Endothelial cell of umbilical vein (primary cell): ENCODE measurements at regions not wholly inside any gene's neighbourhood (a gene's known extent, or its start where the extent isn't known, plus 50 kb on each side); places are given as distances from the start of the nearest gene placed in this dataset.

Experiments used
- BruUV-seq: library from RNA; stranded (reverse); fragments of 400-500 nt; replicated peaks from 2 replicates; lab custom pipeline; 2021; lab: Mats Ljungman, UMichigan
- CTCF ChIA-PET: fragments of 300-600, 350-600 bp; sonication (Branson Sonifier 250); formaldehyde crosslinking; loops from one replicate; lab custom pipeline; 2021; ENCODE audit warnings: antibody characterized with exemption, inconsistent platforms; lab: Charles Lee
- POLR2A ChIA-PET: fragments of 300-600, 350-600 bp; sonication (Branson Sonifier 250); formaldehyde crosslinking; loops from one replicate; lab custom pipeline; 2021; ENCODE audit warnings: antibody characterized with exemption, inconsistent platforms; lab: Charles Lee
- DNase-seq: peaks from one replicate; pipeline ENCODE4 v3.0.0-alpha.2; 2011; ENCODE audit warnings: low read depth, low spot score
- FAIRE-seq: peaks from 2 replicates; lab custom pipeline; 2011; peaks lifted over from hg19 to GRCh38; lab: Jason Lieb, UNC
- H2AFZ ChIP-seq: 2 replicates; pipeline ENCODE4 v1.6.0; 2012; ENCODE audit warnings: low read depth, low read length, control low read depth, inconsistent platforms
- H3K27ac ChIP-seq: 2 replicates; pipeline ENCODE4 v1.5.1; 2011; ENCODE audit warnings: low read depth, mild to moderate bottlenecking, control low read depth, low read length, moderate library complexity; ENCODE audit not compliant: insufficient read depth
- H3K27me3 ChIP-seq, 2 experiments: 2 replicates each; pipeline versions ENCODE4 v1.6.0 to v1.6.1; 2011; ENCODE audit warnings: low read length in 2 of 2, mixed read lengths in 1 of 2; ENCODE audit not compliant: control insufficient read depth in 2 of 2, insufficient read depth in 2 of 2
- H3K36me3 ChIP-seq, 2 experiments: 2 replicates in 1 of 2; 3 replicates in 1 of 2; pipeline ENCODE4 v1.5.1; 2011; ENCODE audit warnings: low read length in 2 of 2, mild to moderate bottlenecking in 1 of 2, moderate library complexity in 1 of 2; ENCODE audit not compliant: control insufficient read depth in 2 of 2, insufficient read depth in 2 of 2; ENCODE audit errors: extremely low read depth in 1 of 2
- H3K4me1 ChIP-seq: 3 replicates; pipeline ENCODE4 v1.5.1; 2011; ENCODE audit warnings: mild to moderate bottlenecking, low read length; ENCODE audit not compliant: control insufficient read depth, insufficient read depth; ENCODE audit errors: extremely low read depth
- H3K4me2 ChIP-seq: 2 replicates; pipeline ENCODE4 v1.6.1; 2011; ENCODE audit warnings: low read length, control low read depth, mixed read lengths; ENCODE audit not compliant: insufficient read depth
- H3K4me3 ChIP-seq, 3 experiments: fragments of 200-600 bp in 1 of 3; sonication (generic), shearing (Covaris generic) in 1 of 3; replicated peaks in 1 of 3; 2 replicates each; pipeline ENCODE4 v1.5.1; 2011 to 2016; ENCODE audit warnings: control low read depth in 3 of 3, low read length in 3 of 3, mild to moderate bottlenecking in 2 of 3, inconsistent platforms in 1 of 3, low read depth in 1 of 3, moderate library complexity in 1 of 3; ENCODE audit not compliant: insufficient read depth in 1 of 3
- H3K79me2 ChIP-seq: 2 replicates; pipeline ENCODE4 v1.6.0; 2012; ENCODE audit warnings: low read length, inconsistent platforms; ENCODE audit not compliant: control insufficient read depth, insufficient read depth
- H3K9ac ChIP-seq: replicated peaks from 2 replicates; pipeline ENCODE3; 2011; ENCODE audit warnings: low read length, control low read depth; ENCODE audit not compliant: insufficient read depth; ENCODE audit errors: extremely low read depth
- H3K9me1 ChIP-seq: replicated peaks from 3 replicates; pipeline ENCODE4 v1.6.0; 2011; ENCODE audit warnings: mild to moderate bottlenecking, low read length; ENCODE audit not compliant: control insufficient read depth, insufficient read depth; ENCODE audit errors: extremely low read depth
- H3K9me3 ChIP-seq: replicated peaks from 2 replicates; pipeline ENCODE4 v1.5.1; 2012; ENCODE audit warnings: low read length, inconsistent platforms; ENCODE audit not compliant: control insufficient read depth, insufficient read depth
- H4K20me1 ChIP-seq: replicated peaks from 2 replicates; pipeline ENCODE3; 2011; ENCODE audit warnings: mild to moderate bottlenecking, low read length; ENCODE audit not compliant: control insufficient read depth, insufficient read depth; ENCODE audit errors: extremely low read depth
- EZH2 ChIP-seq: IDR thresholded peaks from 2 replicates; pipeline ENCODE4 v1.6.1; 2012; ENCODE audit warnings: borderline replicate concordance, low read depth, mild to moderate bottlenecking, moderate library complexity, low read length, inconsistent platforms; ENCODE audit not compliant: severe bottlenecking
- FOS ChIP-seq: IDR thresholded peaks from 2 replicates; pipeline ENCODE4 v1.6.1; 2011; ENCODE audit warnings: mild to moderate bottlenecking, low read length, moderate library complexity, borderline replicate concordance; ENCODE audit not compliant: insufficient read depth
- GATA2 ChIP-seq: IDR thresholded peaks from 2 replicates; pipeline ENCODE4 v1.7.0; 2011; ENCODE audit warnings: low read depth, mild to moderate bottlenecking, moderate library complexity, mixed read lengths, low read length; ENCODE audit not compliant: insufficient read length, insufficient read depth
- MYC ChIP-seq: IDR thresholded peaks from one replicate; pipeline ENCODE4 v1.6.1; 2011; ENCODE audit warnings: mild to moderate bottlenecking, low read depth, low read length
- POLR2A ChIP-seq: IDR thresholded peaks from 2 replicates; pipeline ENCODE4 v1.6.1; 2012; ENCODE audit warnings: low read depth, mild to moderate bottlenecking, control low read depth, low read length
- POLR2AphosphoS5 ChIP-seq: IDR thresholded peaks from 2 replicates; pipeline ENCODE4 v1.6.1; 2012; ENCODE audit warnings: low read depth, mild to moderate bottlenecking, control low read depth, low read length, moderate library complexity; ENCODE audit not compliant: insufficient read depth
- dilution Hi-C: fragments of 300-500 bp; cut with MboI; formaldehyde crosslinking; loops from one replicate; pipeline ENCODE4 v1.15.0; 2019; ENCODE audit warnings: low sequenced_read_pairs; ENCODE audit not compliant: extremely low pct_ligation_motif_present
- intact Hi-C: fragments of 100-400 bp; cut with micrococcal nuclease; formaldehyde crosslinking; loops from one replicate; pipeline ENCODE4 v1.10.0; 2022
- TF ChIP-seq, protein P1 (sequence below), 2 donors: IDR thresholded peaks; 1 replicate in 1 of 2; 2 replicates in 1 of 2; pipeline ENCODE4 v1.5.1; 2011; ENCODE audit warnings: low read length in 2 of 2, mild to moderate bottlenecking in 2 of 2, moderate library complexity in 2 of 2, control low read depth in 1 of 2, inconsistent platforms in 1 of 2, low read depth in 1 of 2; ENCODE audit not compliant: insufficient read depth in 1 of 2; ENCODE audit errors: extremely low read depth in 1 of 2
- TF ChIP-seq, protein P2 (sequence below): IDR thresholded peaks from 2 replicates; pipeline ENCODE4 v1.6.1; 2011; ENCODE audit not compliant: insufficient read depth, insufficient read length

- no peak for TF ChIP-seq GATA2
- TF ChIP-seq EZH2, result no peak
- TF ChIP-seq MYC, result no peak
- no peak for TF ChIP-seq POLR2AphosphoS5
- TF ChIP-seq, protein P1, sequence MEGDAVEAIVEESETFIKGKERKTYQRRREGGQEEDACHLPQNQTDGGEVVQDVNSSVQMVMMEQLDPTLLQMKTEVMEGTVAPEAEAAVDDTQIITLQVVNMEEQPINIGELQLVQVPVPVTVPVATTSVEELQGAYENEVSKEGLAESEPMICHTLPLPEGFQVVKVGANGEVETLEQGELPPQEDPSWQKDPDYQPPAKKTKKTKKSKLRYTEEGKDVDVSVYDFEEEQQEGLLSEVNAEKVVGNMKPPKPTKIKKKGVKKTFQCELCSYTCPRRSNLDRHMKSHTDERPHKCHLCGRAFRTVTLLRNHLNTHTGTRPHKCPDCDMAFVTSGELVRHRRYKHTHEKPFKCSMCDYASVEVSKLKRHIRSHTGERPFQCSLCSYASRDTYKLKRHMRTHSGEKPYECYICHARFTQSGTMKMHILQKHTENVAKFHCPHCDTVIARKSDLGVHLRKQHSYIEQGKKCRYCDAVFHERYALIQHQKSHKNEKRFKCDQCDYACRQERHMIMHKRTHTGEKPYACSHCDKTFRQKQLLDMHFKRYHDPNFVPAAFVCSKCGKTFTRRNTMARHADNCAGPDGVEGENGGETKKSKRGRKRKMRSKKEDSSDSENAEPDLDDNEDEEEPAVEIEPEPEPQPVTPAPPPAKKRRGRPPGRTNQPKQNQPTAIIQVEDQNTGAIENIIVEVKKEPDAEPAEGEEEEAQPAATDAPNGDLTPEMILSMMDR (IDR thresholded peaks at IDR 0.05; ENCODE audit: extremely low read depth in 1 of 2, insufficient read depth in 1 of 2, low read depth in 1 of 2, low read length in 2 of 2), result no peak
- no peak for TF ChIP-seq POLR2A
- TF ChIP-seq, protein P2, sequence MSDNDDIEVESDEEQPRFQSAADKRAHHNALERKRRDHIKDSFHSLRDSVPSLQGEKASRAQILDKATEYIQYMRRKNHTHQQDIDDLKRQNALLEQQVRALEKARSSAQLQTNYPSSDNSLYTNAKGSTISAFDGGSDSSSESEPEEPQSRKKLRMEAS, result no peak
- no peak for TF ChIP-seq FOS
- CTCF ChIA-PET, result interaction anchor here (1.5 kb wide), 1 partner anchor 13 kb away, joined by 8 read pairs; no protein-coding TSS in a partner anchor
Observed at GRCh38 chr2:60629801-60630385, 76.4 kb upstream of the BCL11A start.

More at GRCh38 chr2:60629801-60630385, 76.4 kb upstream of the BCL11A start:
- Histone ChIP-seq H4K20me1 (no peaks in the 10 kb centered on the region), H3K4me2 (no peak overlapping the region), H3K4me3 (no peak overlapping the region), H3K4me1 (no peaks in the 10 kb centered on the region), H3K9ac (no peak overlapping the region), H3K79me2 (no peaks in the 10 kb centered on the region), H3K36me3 (no peaks in the 10 kb centered on the region), H3K9me1 (no peaks in the 10 kb centered on the region), H3K9me3 (no peaks in the 10 kb centered on the region), H2AFZ (no peak overlapping the region), H3K27me3 (no peaks in the 10 kb centered on the region), H3K27ac (no peak overlapping the region)
- FAIRE-seq, result no peak
- dilution Hi-C loops (no loop called here), intact Hi-C loops (no loop called here)
- DNase-seq, result no peak
- no TSS peak for BruUV-seq
- POLR2A ChIA-PET, result no interaction called here
